Sigmoid colon (tissue), 4 donors: ENCODE measurements at regions not wholly inside any gene's neighbourhood (a gene's known extent, or its start where the extent isn't known, plus 50 kb on each side); places are given as distances from the start of the nearest gene placed in this dataset.

Experiments
- EP300 ChIP-seq, 4 donors: sonication (generic); formaldehyde crosslinking; IDR thresholded peaks; one replicate each; pipeline ENCODE4 v1.6.1; 2017; ENCODE audit warnings: antibody characterized with exemption in 4 of 4
- POLR2A ChIP-seq, 2 donors: fragments of 450-650 bp; IDR thresholded peaks; one replicate each; pipeline ENCODE4 v1.6.1; 2016; ENCODE audit warnings: antibody characterized with exemption in 2 of 2, mild to moderate bottlenecking in 2 of 2, moderate library complexity in 2 of 2

- TF ChIP-seq POLR2A (IDR thresholded peaks at IDR 0.05) (no peak), EP300 (IDR thresholded peaks at IDR 0.05) (no peak)
These were observed 205.1 kb upstream of the CHD1 start for GRCh38 chr5:99133921-99134320.
